SK-N-SH (cell line): ENCODE measurements at regions not wholly inside any gene's neighbourhood (a gene's known extent, or its start where the extent isn't known, plus 50 kb on each side); places are given as distances from the start of the nearest gene placed in this dataset.

Source experiments
- CTCF ChIA-PET: fragments of 300-600, 350-600 bp; formaldehyde crosslinking; extraction: SDS; loops from one replicate; lab custom pipeline; 2021; lab: Yijun Ruan, JAX
- POLR2A ChIA-PET: fragments of 350-600 bp; sonication (Branson Sonifier 250); formaldehyde crosslinking; extraction: SDS; loops from one replicate; lab custom pipeline; 2020; ENCODE audit warnings: antibody characterized with exemption, inconsistent platforms; lab: Yijun Ruan, JAX
- DNase-seq: peaks from one replicate; pipeline ENCODE4 v3.0.0; 2012
- H2AFZ ChIP-seq: fragments of 200-600 bp; sonication (generic); 2 replicates; pipeline ENCODE4 v1.8.1; 2016; ENCODE audit warnings: antibody characterized with exemption, mild to moderate bottlenecking, low read depth
- H3F3A ChIP-seq: fragments of 200-600 bp; sonication (generic); replicated peaks from 2 replicates; pipeline ENCODE3; 2016; ENCODE audit warnings: antibody characterized with exemption, mild to moderate bottlenecking; ENCODE audit not compliant: insufficient read depth
- H3K27ac ChIP-seq, 2 experiments: fragments of 200-500 bp in 1 of 2; fragments of 200-600 bp in 1 of 2; sonication (Bioruptor generic) in 1 of 2; sonication (generic), shearing (Covaris generic) in 1 of 2; 2 replicates each; pipeline versions ENCODE4 v1.5.1 to v1.6.1; 2014 to 2016; ENCODE audit warnings: low read depth in 2 of 2, inconsistent platforms in 1 of 2, low read length in 1 of 2, mild to moderate bottlenecking in 1 of 2, mixed read lengths in 1 of 2
- H3K27me3 ChIP-seq: fragments of 200-600 bp; sonication (generic), shearing (Covaris generic); 2 replicates; pipeline ENCODE4 v1.6.1; 2016; ENCODE audit warnings: mixed run types; ENCODE audit not compliant: insufficient read depth
- H3K36me3 ChIP-seq, 2 experiments: fragments of 200-500 bp in 1 of 2; fragments of 200-600 bp in 1 of 2; sonication (Bioruptor generic) in 1 of 2; sonication (generic) in 1 of 2; replicated peaks in 1 of 2; 2 replicates each; pipeline versions ENCODE3 to v1.5.1; 2014 to 2016; ENCODE audit warnings: low read length in 1 of 2, mild to moderate bottlenecking in 1 of 2; ENCODE audit not compliant: insufficient read depth in 2 of 2, control insufficient read depth in 1 of 2
- H3K4me1 ChIP-seq, 2 experiments: fragments of 200-500 bp in 1 of 2; fragments of 200-600 bp in 1 of 2; sonication (Bioruptor generic) in 1 of 2; sonication (generic), shearing (Covaris generic) in 1 of 2; 2 replicates each; pipeline versions ENCODE4 v1.5.1 to v1.6.1; 2014 to 2016; ENCODE audit warnings: low read depth in 1 of 2, low read length in 1 of 2, mixed run types in 1 of 2; ENCODE audit not compliant: insufficient read depth in 2 of 2, control insufficient read depth in 1 of 2
- H3K4me2 ChIP-seq: fragments of 200-600 bp; sonication (generic), shearing (Covaris generic); 2 replicates; pipeline ENCODE4 v1.6.1; 2017; ENCODE audit warnings: mixed run types
- H3K4me3 ChIP-seq, 2 experiments: fragments of 200-500 bp in 1 of 2; fragments of 200-600 bp in 1 of 2; sonication (Bioruptor generic) in 1 of 2; sonication (generic), shearing (Covaris generic) in 1 of 2; 2 replicates each; pipeline versions ENCODE4 v1.5.1 to v1.8.1; 2014 to 2016; ENCODE audit warnings: low read depth in 2 of 2, inconsistent platforms in 1 of 2, low read length in 1 of 2, mild to moderate bottlenecking in 1 of 2, mixed read lengths in 1 of 2, moderate library complexity in 1 of 2
- H3K79me2 ChIP-seq: fragments of 200-600 bp; sonication (generic); 2 replicates; pipeline ENCODE4 v1.8.1; 2017; ENCODE audit warnings: mild to moderate bottlenecking; ENCODE audit not compliant: insufficient read depth
- H3K9ac ChIP-seq: fragments of 200-600 bp; sonication (generic); 2 replicates; pipeline ENCODE4 v1.6.1; 2017; ENCODE audit warnings: mixed run types
- H3K9me2 ChIP-seq: fragments of 200-600 bp; sonication (generic); 2 replicates; pipeline ENCODE4 v1.6.1; 2017; ENCODE audit warnings: mixed run types
- H3K9me3 ChIP-seq: fragments of 200-600 bp; sonication (generic); 2 replicates; pipeline ENCODE4 v1.6.1; 2017; ENCODE audit warnings: mixed run types, mild to moderate bottlenecking, moderate library complexity
- H4K20me1 ChIP-seq: fragments of 200-600 bp; sonication (generic); 2 replicates; pipeline ENCODE4 v1.6.1; 2017; ENCODE audit warnings: mild to moderate bottlenecking, mixed run types; ENCODE audit not compliant: insufficient read depth
- ELF1 ChIP-seq: IDR thresholded peaks from 2 replicates; pipeline ENCODE4 v1.4.0; 2012
- EP300 ChIP-seq, 2 experiments: IDR thresholded peaks; 2 replicates each; pipeline versions ENCODE4 v1.4.0 to v1.6.1; 2012; ENCODE audit warnings: borderline replicate concordance in 1 of 2, low read depth in 1 of 2, low read length in 1 of 2
- EZH2phosphoT487 ChIP-seq: fragments of 200-600 bp; sonication (generic); IDR thresholded peaks from 2 replicates; pipeline ENCODE4 v1.6.1; 2017; ENCODE audit warnings: low read depth, mixed run types, mild to moderate bottlenecking, antibody characterized with exemption, moderate library complexity, borderline replicate concordance
- MXI1 ChIP-seq: IDR thresholded peaks from 2 replicates; pipeline ENCODE4 v1.6.1; 2012; ENCODE audit warnings: mild to moderate bottlenecking, low read depth, low read length, improper control_type of control experiment
- NFIC ChIP-seq: IDR thresholded peaks from 2 replicates; pipeline ENCODE4 v1.4.0; 2012; ENCODE audit warnings: borderline replicate concordance
- RXRA ChIP-seq: IDR thresholded peaks from 2 replicates; pipeline ENCODE4 v1.4.0; 2012; ENCODE audit warnings: low read depth, mild to moderate bottlenecking, borderline replicate concordance
- YY1 ChIP-seq: IDR thresholded peaks from 2 replicates; pipeline ENCODE4 v1.4.0; 2012; ENCODE audit warnings: low read depth, mild to moderate bottlenecking
- WGBS: methylation state at CpG from one replicate; pipeline ENCODE4 v1.1.6; 2017; ENCODE audit warnings: low lambda C conversion rate; 5-methylcytosine and 5-hydroxymethylcytosine counted together
- TF ChIP-seq, protein P1 (sequence below): fragments of 150-350 bp; IDR thresholded peaks from 2 replicates; pipeline ENCODE4 v1.6.1; 2017; ENCODE audit warnings: antibody characterized with exemption, low read length, low read depth, borderline replicate concordance
- TF ChIP-seq, protein P2 (sequence below): IDR thresholded peaks from 2 replicates; pipeline ENCODE4 v1.4.0; 2012; ENCODE audit warnings: low read depth
- TF ChIP-seq, protein P3 (sequence below): fragments of 150-350 bp; IDR thresholded peaks from 2 replicates; pipeline ENCODE4 v1.6.1; 2016; ENCODE audit warnings: mild to moderate bottlenecking, low read depth, low read length

DNA sequence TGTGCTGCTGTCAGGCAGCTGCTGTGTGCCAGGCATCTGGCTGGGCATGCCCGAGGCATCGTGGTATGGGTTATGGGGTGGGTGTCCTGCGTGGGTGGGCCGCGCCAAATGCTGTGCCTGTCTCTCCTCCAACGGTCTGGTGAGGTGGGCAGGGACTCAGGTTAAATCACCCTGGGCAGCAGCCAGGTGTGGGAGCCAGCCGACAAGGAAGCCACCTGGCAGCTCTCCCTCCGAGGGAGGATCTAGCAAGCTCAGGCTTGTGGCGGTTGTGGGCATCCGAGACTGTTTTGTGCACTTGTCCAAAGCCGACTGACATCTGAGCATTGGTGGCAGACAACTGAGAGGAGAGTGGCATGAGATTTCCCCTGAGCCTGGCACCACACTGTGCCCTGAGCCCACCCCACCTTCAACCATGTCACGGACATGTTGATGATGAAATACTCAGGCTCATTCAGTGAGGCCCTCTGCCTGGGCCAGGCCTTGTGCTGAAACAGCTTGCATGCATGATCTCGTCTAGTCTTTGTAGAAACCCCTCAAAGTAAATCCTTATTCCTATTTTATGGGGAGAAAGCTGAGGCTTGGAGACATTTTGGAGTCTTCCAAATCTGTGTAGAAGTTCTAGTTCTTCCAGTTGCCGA is 181.8 kb upstream of the MYL2 start:
- no peaks in the 10 kb centered on the region for H3F3A ChIP-seq
- H3K4me1 ChIP-seq, result peaks cover 0 to 13% of the 10 kb centered on the region in 2 experiments; a peak in 1 of 4 replicates
- CTCF ChIA-PET, result interaction anchor here (1.0 to 1.7 kb wide), 3 partner anchors 12 to 197 kb away, joined by 3 to 4 read pairs (median 4); no protein-coding TSS in a partner anchor
- peaks cover 1% of the 10 kb centered on the region; the same call in 1 of the 2 replicates for H3K27me3 ChIP-seq
- no peaks in the 10 kb centered on the region for H3K9me2 ChIP-seq
- TF ChIP-seq, protein P1, sequence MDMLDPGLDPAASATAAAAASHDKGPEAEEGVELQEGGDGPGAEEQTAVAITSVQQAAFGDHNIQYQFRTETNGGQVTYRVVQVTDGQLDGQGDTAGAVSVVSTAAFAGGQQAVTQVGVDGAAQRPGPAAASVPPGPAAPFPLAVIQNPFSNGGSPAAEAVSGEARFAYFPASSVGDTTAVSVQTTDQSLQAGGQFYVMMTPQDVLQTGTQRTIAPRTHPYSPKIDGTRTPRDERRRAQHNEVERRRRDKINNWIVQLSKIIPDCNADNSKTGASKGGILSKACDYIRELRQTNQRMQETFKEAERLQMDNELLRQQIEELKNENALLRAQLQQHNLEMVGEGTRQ, result no peak
- TF ChIP-seq RXRA, result no peak
- TF ChIP-seq YY1, result no peak
- TF ChIP-seq NFIC, result no peak
- TF ChIP-seq, protein P2, sequence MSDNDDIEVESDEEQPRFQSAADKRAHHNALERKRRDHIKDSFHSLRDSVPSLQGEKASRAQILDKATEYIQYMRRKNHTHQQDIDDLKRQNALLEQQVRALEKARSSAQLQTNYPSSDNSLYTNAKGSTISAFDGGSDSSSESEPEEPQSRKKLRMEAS, result no peak
- TF ChIP-seq EZH2phosphoT487, result no peak
- TF ChIP-seq ELF1, result no peak
- no peak for TF ChIP-seq MXI1
- H3K4me3 ChIP-seq, result no peak overlapping the region
- no peak overlapping the region for H3K9ac ChIP-seq
- no peak for DNase-seq
- WGBS, result 57% methylated on average over 12 of the region's 14 CpGs
- POLR2A ChIA-PET, result no interaction called here
- H3K4me2 ChIP-seq, result no peak overlapping the region
- H3K79me2 ChIP-seq, result no peaks in the 10 kb centered on the region
- H3K36me3 ChIP-seq, result no peaks in the 10 kb centered on the region
- H3K27ac ChIP-seq, result no peak overlapping the region
- H2AFZ ChIP-seq, result no peak overlapping the region
- H3K9me3 ChIP-seq, result no peaks in the 10 kb centered on the region
- H4K20me1 ChIP-seq, result no peaks in the 10 kb centered on the region

DNA sequence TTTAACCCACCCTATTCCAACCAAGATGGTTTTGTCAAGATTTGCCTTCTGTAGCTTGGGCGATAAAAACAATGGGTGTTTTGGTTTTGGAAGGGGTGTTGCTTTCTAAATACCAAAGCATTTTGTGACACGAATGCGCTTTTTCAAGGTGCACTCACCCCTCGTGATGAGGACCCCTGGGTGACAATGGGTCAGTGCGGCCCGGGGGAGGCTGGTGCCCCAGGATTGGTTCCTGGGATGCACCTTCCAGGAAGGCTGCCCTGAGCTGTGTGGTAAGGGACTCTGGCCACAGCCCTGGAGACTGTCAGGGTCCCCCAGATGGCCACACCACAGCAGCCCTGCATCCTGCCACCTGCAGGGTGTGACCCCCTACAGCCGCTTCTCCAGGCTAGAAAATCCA is 180.6 kb upstream of the MYL2 start:
- 54% methylated on average over 6 of the region's 7 CpGs for WGBS

More for the DNA sequence above, 180.6 kb upstream of the MYL2 start:
- Histone ChIP-seq H3K9me3 (no peaks in the 10 kb centered on the region), H3K27me3 (peaks cover 9% of the 10 kb centered on the region; the same call in 1 of the 2 replicates), H3F3A (no peaks in the 10 kb centered on the region), H3K27ac (no peak overlapping the region), H3K79me2 (no peaks in the 10 kb centered on the region), H4K20me1 (no peaks in the 10 kb centered on the region), H3K9me2 (no peaks in the 10 kb centered on the region), H3K4me2 (no peak overlapping the region), H3K4me1 (peaks cover 0 to 13% of the 10 kb centered on the region in 2 experiments; a peak in 1 of 4 replicates), H2AFZ (no peak overlapping the region), H3K36me3 (no peaks in the 10 kb centered on the region), H3K9ac (no peak overlapping the region), H3K4me3 (no peak overlapping the region)
- POLR2A ChIA-PET, result no interaction called here
- DNase-seq, result peak; percentile 58
- no peak for TF ChIP-seq EP300 (IDR thresholded peaks at IDR 0.05; ENCODE audit: borderline replicate concordance in 1 of 2, low read depth in 1 of 2, low read length in 1 of 2)
- TF ChIP-seq, protein P3, sequence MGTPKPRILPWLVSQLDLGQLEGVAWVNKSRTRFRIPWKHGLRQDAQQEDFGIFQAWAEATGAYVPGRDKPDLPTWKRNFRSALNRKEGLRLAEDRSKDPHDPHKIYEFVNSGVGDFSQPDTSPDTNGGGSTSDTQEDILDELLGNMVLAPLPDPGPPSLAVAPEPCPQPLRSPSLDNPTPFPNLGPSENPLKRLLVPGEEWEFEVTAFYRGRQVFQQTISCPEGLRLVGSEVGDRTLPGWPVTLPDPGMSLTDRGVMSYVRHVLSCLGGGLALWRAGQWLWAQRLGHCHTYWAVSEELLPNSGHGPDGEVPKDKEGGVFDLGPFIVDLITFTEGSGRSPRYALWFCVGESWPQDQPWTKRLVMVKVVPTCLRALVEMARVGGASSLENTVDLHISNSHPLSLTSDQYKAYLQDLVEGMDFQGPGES, result no peak
- no peak for TF ChIP-seq EZH2phosphoT487
- CTCF ChIA-PET, result interaction anchor here (1.1 to 1.4 kb wide), 2 partner anchors 11 to 77 kb away, joined by 4 to 5 read pairs; no protein-coding TSS in a partner anchor
